Motor neuron (in vitro differentiated cells): ENCODE measurements at regions not wholly inside any gene's neighbourhood (a gene's known extent, or its start where the extent isn't known, plus 50 kb on each side); places are given as distances from the start of the nearest gene placed in this dataset.

Source experiments
- ATAC-seq, 8 experiments: fragments of 200-7000 bp; cut with Tn5 transposase; replicated peaks in 6 of 8; 2 replicates each; pipeline ENCODE4 v1.8.0; 2021; ENCODE audit warnings: mild to moderate bottlenecking in 8 of 8, moderate library complexity in 8 of 8
- H3K27ac ChIP-seq, 2 donors: fragments of 250-450 bp; sonication (Bioruptor Pico); 2 replicates each; pipeline ENCODE4 v1.9.0; 2021; ENCODE audit warnings: antibody characterized with exemption in 2 of 2, mild to moderate bottlenecking in 2 of 2, moderate library complexity in 1 of 2
- H3K4me1 ChIP-seq, 2 donors: fragments of 250-450 bp; sonication (Bioruptor Pico); replicated peaks in 1 of 2; 2 replicates each; pipeline ENCODE4 v1.6.1; 2021; ENCODE audit warnings: antibody characterized with exemption in 2 of 2, mild to moderate bottlenecking in 2 of 2, moderate library complexity in 1 of 2
- H3K4me3 ChIP-seq, 5 donors: fragments of 250-450 bp; sonication (Bioruptor Pico); 2 replicates each; pipeline ENCODE4 v1.9.0; 2021; ENCODE audit warnings: antibody characterized with exemption in 5 of 5, mild to moderate bottlenecking in 5 of 5, moderate library complexity in 4 of 5
- WGBS, 10 experiments: fragments of 450-650 bp; shearing (Covaris generic); methylation state at CpG; one replicate each; pipeline ENCODE4 v1.0.0; 2022; 5-methylcytosine and 5-hydroxymethylcytosine counted together
- in situ Hi-C, 9 experiments: fragments of 400-800 bp; cut with MboI; loops; one replicate each; pipeline ENCODE4 v1.15.0; 2021; ENCODE audit warnings: low sequenced_read_pairs in 9 of 9, low pct_unique_long_range_greater_than_20kb in 2 of 9; ENCODE audit not compliant: unreplicated experiment in 9 of 9

GRCh38 chr2:241970716-241971115 lies 101.2 kb downstream of the RTP5 start:
- H3K27ac ChIP-seq: no peak overlapping the region
- in situ Hi-C loops: no loop called here
- WGBS, 10 experiments: 40 to 100% (median 90%) methylated on average over 1 to 4 of the region's 5 CpGs; no CpG with 5 or more reads in 2 of the 10 experiments

DNA sequence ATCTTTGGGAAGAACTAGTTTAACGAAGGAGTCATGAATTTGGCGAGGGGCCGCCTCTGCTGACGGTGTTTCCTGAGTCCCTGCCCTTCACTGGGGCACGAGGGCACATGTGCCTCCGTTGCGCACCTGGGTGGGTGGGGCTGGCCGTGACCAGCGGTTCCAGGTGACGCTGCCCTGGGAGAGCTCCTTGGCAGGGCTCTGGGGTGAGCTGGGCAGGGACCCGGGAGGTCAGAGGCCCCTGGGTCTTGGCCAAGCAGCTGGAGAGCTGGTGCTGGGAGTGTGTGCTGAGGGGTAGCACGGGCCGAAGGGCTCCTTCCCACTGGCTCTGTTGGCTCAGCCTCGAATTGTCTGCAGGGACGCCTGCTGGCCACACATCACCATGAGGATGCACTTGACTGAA lies 104.6 kb downstream of the RTP5 start:
- in situ Hi-C loops: no loop called here
- no peak overlapping the region for H3K4me3 ChIP-seq
- no peaks in the 10 kb centered on the region for H3K4me1 ChIP-seq
- no peak overlapping the region for H3K27ac ChIP-seq
- no peak for ATAC-seq
- WGBS, 10 experiments: 92 to 100% (median 100%) methylated on average over 1 to 8 of the region's 15 CpGs; no CpG with 5 or more reads in 7 of the 10 experiments

More at GRCh38 chr2:241970716-241971115, 101.2 kb downstream of the RTP5 start:
- ATAC-seq: no peak
- Histone ChIP-seq H3K4me3 (no peak overlapping the region), H3K4me1 (peaks cover 5 to 9% of the 10 kb centered on the region in 2 donors)

DNA sequence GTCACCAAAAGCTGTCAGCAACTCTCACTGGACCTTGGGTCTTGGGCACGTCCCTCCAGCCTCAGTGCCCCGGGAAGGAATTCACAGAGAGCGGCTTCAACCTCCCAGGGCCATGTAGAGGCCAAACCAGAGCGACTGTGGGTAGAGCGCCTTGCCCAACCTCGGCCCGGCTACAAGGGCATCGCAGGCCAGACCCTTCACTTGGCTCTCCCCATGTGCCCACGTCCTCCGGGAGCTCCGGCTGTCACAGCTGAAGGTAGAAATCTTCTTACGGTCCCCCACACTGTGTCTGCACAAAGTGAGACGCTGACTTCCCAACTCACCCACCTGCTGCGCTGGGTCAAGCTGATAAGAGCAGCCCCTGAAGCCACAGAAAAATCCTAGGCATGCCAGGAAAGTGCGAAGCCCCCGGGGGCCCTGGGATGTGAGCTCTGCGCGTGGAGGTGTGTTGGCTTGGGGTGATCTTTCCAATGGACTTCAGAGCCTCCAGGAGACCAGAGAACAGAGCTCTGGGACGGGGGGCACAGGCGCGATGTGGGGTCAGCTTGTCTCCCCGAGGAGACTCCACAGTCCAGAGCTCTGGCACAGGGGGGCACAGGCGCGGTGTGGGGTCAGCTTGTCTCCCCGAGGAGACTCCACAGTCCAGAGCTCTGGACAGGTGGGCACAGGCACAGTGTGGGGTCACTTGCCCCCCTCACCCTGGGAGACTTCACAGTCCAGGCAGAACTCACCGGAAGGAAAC lies 105.5 kb downstream of the RTP5 start:
- no peak overlapping the region for H3K27ac ChIP-seq
- in situ Hi-C loops: no loop called here

DNA sequence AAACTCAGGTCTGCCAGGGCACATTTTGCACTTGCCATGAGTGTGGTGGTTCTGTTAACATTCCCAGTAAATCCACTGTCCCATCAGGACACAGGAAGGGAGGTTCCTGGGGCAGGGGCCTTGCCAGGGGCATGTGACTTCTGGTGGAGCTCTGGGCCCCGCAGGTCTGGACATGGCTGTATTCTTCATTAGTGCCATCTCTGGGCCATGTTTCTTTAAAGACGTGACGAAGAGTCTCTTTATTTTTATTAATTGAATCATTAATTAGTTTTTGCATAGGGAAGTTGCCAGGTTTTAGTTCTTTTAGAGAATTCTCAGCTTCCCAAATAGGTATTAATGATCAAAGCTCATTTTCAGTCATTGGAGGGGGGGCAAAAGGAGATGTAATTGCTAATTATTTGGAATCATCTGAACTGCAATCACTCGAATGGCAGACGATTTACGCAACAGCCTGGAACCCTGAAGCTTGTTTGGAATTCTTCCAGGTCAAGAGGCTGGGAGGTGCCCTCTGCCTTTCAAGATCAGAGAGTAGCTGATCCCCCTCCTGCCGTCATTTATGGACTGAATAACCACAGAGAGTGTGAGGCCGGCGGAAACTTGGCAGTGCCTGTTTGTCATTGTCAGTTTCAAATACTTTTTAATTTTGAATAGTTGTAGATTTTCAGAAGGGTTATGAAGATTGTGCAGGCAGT lies 106.2 kb downstream of the RTP5 start:
- H3K4me1 ChIP-seq: no peaks in the 10 kb centered on the region
- in situ Hi-C loops: no loop called here
- H3K4me3 ChIP-seq: no peak overlapping the region
- WGBS, 10 experiments: 7 to 78% (median 65%) methylated on average over 1 to 8 of the region's 9 CpGs; no CpG with 5 or more reads in 2 of the 10 experiments
- ATAC-seq: peak in 3 of 8 experiments; percentile 72 to 91 (median 73)
- H3K27ac ChIP-seq: no peak overlapping the region

More for the DNA sequence above, 105.5 kb downstream of the RTP5 start:
- no peaks in the 10 kb centered on the region for H3K4me1 ChIP-seq
- WGBS, 10 experiments: 68 to 90% (median 80%) methylated on average over 1 to 15 of the region's 26 CpGs; no CpG with 5 or more reads in 3 of the 10 experiments
- no peak for ATAC-seq
- H3K4me3 ChIP-seq: no peak overlapping the region

- 0 to 85% (median 80%) methylated on average over 1 to 7 of the region's 12 CpGs; no CpG with 5 or more reads in 1 of the 10 experiments for WGBS, 10 experiments
- ATAC-seq: no peak
- in situ Hi-C loops: no loop called here
- no peak overlapping the region for H3K27ac ChIP-seq
- H3K4me3 ChIP-seq: no peak overlapping the region
- H3K4me1 ChIP-seq: no peaks in the 10 kb centered on the region
Measured at GRCh38 chr2:241976296-241976695, 106.8 kb downstream of the RTP5 start.

- no peak overlapping the region for H3K27ac ChIP-seq
- no peak for ATAC-seq
- no peaks in the 10 kb centered on the region for H3K4me1 ChIP-seq
- 83 to 100% (median 93%) methylated on average over 1 to 12 of the region's 14 CpGs; no CpG with 5 or more reads in 1 of the 10 experiments for WGBS, 10 experiments
- in situ Hi-C loops: no loop called here
- H3K4me3 ChIP-seq: no peak overlapping the region
Measured at GRCh38 chr2:241977557-241978300, 108.2 kb downstream of the RTP5 start.

GRCh38 chr2:241978670-241979069 lies 109.1 kb downstream of the RTP5 start:
- in situ Hi-C loops: no loop called here
- no peak overlapping the region for H3K4me3 ChIP-seq
- 89% methylated on average over 1 of the region's 1 CpG; no CpG with 5 or more reads in 9 of the 10 experiments for WGBS, 10 experiments
- no peak for ATAC-seq
- no peak overlapping the region for H3K27ac ChIP-seq
- no peaks in the 10 kb centered on the region for H3K4me1 ChIP-seq

DNA sequence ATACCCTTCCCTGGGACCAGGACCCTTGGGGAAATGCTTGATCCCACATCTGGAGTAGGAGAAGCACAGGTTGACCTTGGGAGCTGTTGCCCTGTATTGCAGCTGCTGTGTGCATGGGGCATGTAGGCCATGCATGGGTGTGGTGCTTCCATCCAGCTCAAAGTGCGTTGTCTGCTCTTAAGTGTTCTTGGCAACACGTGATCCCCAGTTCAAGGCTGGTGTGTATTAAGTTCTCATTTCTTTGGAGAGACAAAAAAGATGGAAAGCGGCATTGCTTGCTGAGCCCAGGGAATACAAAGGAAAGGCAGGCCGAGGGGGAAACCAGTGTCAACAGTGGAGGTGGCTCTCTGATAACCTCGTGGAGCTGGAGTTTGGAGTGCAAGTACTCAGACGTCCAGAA lies 110.7 kb downstream of the RTP5 start:
- WGBS, 10 experiments: 47 to 89% (median 72%) methylated on average over 3 to 6 of the region's 6 CpGs; no CpG with 5 or more reads in 6 of the 10 experiments
- ATAC-seq: peak in 1 of 8 experiments; percentile 12
- Histone ChIP-seq H3K27ac (no peak overlapping the region), H3K4me1 (no peaks in the 10 kb centered on the region), H3K4me3 (no peak overlapping the region)
- in situ Hi-C loops: no loop called here

DNA sequence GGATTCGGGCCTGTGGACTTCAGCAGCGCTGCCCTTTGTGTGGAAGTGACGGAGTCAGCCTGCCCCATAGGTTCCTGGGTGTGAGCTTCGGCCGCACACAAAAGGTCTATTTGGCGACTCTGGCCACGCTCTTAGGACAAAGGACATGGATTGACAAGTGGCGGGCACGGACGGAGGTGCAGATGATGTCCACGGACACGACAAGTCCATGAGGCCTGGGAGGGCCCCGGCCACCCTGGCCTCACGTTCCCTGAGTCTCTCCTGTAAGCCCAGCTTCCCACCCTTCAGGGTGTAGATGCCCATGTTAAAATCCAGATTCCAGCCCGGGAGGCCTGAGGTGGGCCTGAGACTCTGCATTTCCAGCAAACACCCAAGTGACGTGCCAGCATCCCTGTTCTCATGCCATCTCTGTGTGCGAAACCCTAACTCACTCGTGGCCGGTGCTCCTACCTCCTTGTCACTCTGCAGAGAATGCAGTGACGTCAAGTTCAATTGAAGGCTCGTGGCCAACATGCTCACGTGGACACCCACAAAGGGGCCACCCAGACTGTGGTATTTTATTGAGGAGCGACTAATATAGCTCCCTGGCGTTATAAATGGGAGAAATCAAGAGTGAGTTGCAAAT lies 111.7 kb downstream of the RTP5 start:
- no peak overlapping the region for H3K27ac ChIP-seq
- in situ Hi-C loops: no loop called here

DNA sequence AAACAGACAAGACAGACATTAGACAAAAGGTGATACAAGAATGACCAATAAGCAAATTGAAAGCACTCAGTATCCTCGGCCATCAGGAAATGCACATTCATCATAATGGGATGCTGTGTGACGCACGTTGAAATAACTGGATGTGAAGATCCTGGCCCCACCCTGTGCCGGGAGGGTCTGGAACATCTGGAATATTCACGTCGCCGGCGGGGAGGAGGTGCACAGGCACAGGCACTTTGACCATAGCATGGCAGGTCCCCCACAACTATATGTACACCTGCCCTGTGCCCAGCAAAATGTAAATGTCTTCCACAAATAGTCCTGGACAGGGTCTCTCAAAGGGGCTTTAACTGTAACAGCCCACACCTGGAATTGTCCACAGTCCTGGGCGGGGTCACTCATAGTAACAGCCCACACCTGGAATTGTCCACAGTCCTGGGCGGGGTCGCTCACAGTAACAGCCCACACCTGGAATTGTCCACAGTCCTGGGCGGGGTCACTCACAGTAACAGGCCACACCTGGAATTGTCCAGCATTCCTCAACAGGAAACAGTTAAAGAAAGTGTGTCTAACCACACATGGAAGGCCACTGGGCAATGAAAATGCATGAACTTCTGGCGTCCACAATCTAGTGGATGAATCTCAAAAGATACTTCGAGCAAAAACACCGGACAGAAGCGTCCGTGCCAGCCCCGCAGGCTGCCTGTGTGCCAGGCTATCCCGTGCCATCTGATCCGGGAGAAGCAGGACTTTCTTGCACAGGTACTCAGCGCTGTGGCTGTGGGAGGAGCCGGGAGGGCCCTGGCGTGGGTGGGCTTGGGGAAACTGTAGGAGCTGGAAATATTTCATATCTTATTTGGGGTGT lies 113.4 kb downstream of the RTP5 start:
- in situ Hi-C loops: no loop called here
- 4 to 100% (median 87%) methylated on average over 1 to 11 of the region's 23 CpGs; no CpG with 5 or more reads in 1 of the 10 experiments for WGBS, 10 experiments
- peak in 3 of 8 experiments; percentile 79 to 92 (median 92) for ATAC-seq
- H3K4me3 ChIP-seq: no peak overlapping the region
- no peak overlapping the region for H3K27ac ChIP-seq
- H3K4me1 ChIP-seq: no peaks in the 10 kb centered on the region

More for the DNA sequence above, 111.7 kb downstream of the RTP5 start:
- WGBS, 10 experiments: 80 to 96% (median 92%) methylated on average over 1 to 12 of the region's 24 CpGs; no CpG with 5 or more reads in 4 of the 10 experiments
- Histone ChIP-seq H3K4me3 (no peak overlapping the region), H3K4me1 (no peaks in the 10 kb centered on the region)
- ATAC-seq: no peak

- H3K27ac ChIP-seq: no peak overlapping the region
- ATAC-seq: no peak
- WGBS, 10 experiments: 83 to 100% (median 89%) methylated on average over 3 to 10 of the region's 22 CpGs; no CpG with 5 or more reads in 4 of the 10 experiments
- no peaks in the 10 kb centered on the region for H3K4me1 ChIP-seq
- no peak overlapping the region for H3K4me3 ChIP-seq
- in situ Hi-C loops: no loop called here
Measured at GRCh38 chr2:241983571-241984270, 114.2 kb downstream of the RTP5 start.
